Bronchial epithelial cell (primary cell): ENCODE measurements at regions not wholly inside any gene's neighbourhood (a gene's known extent, or its start where the extent isn't known, plus 50 kb on each side); places are given as distances from the start of the nearest gene placed in this dataset.

Source experiments
- DNase-seq: peaks from one replicate; pipeline ENCODE4 v3.0.0-alpha.2; 2010; ENCODE audit warnings: low read depth
- FAIRE-seq: peaks from 2 replicates; lab custom pipeline; 2011; peaks lifted over from hg19 to GRCh38; lab: Jason Lieb, UNC
- H3K27me3 ChIP-seq: 2 replicates; pipeline ENCODE4 v1.5.1; 2011; ENCODE audit warnings: low read length; ENCODE audit not compliant: control insufficient read depth, insufficient read depth
- H3K36me3 ChIP-seq: 2 replicates; pipeline ENCODE4 v1.5.1; 2011; ENCODE audit warnings: low read length; ENCODE audit not compliant: control insufficient read depth, insufficient read depth
- H3K4me3 ChIP-seq: 2 replicates; pipeline ENCODE4 v1.5.1; 2011; ENCODE audit warnings: mild to moderate bottlenecking, low read depth, low read length, control low read depth
- TF ChIP-seq, protein P1 (sequence below): IDR thresholded peaks from 2 replicates; pipeline ENCODE4 v1.5.1; 2011; ENCODE audit warnings: mild to moderate bottlenecking, moderate library complexity, low read length, control low read depth, inconsistent platforms; ENCODE audit not compliant: insufficient read depth, severe bottlenecking

DNA sequence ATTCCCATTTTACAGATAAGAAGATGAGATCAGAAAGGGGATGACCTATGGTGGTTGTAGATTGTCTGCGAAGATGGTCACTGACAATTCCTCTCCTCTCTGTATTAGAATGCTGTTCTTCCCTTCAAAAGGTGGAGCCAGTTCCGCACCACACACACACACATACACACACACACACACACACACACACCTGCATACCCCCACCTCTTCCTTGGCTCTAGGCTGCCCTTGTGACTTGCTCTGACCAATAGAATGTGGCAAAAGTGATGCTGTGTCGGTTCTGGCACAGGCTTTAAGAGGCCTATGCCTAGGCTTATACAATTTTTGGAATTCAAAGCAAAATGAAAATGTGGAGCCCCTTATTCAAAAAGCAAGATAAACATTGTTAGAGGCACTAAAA is 88.0 kb downstream of the ZFP36L2 start:
- Histone ChIP-seq H3K27me3 (no peaks in the 10 kb centered on the region), H3K4me3 (no peak overlapping the region), H3K36me3 (no peaks in the 10 kb centered on the region)
- no peak for DNase-seq
- TF ChIP-seq, protein P1, sequence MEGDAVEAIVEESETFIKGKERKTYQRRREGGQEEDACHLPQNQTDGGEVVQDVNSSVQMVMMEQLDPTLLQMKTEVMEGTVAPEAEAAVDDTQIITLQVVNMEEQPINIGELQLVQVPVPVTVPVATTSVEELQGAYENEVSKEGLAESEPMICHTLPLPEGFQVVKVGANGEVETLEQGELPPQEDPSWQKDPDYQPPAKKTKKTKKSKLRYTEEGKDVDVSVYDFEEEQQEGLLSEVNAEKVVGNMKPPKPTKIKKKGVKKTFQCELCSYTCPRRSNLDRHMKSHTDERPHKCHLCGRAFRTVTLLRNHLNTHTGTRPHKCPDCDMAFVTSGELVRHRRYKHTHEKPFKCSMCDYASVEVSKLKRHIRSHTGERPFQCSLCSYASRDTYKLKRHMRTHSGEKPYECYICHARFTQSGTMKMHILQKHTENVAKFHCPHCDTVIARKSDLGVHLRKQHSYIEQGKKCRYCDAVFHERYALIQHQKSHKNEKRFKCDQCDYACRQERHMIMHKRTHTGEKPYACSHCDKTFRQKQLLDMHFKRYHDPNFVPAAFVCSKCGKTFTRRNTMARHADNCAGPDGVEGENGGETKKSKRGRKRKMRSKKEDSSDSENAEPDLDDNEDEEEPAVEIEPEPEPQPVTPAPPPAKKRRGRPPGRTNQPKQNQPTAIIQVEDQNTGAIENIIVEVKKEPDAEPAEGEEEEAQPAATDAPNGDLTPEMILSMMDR = no peak
- no peak for FAIRE-seq

DNA sequence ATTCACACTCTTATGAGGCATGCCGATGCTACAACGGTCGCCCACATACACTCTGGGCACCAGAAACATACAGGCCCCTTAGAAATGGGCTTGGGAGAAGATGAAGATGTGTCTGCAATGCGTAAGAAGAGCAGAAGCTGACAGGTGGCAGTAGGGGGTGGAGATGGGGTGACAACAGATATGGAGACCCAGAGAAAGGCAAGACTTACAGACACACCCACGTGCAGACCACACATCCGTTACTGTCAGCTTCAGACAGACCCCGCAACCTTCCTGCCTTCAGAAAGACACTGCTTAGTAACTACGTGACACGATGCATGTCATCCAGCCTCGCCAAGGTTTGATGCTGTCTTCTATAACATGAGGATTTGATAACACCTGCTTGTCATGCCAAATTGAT is 89.5 kb downstream of the ZFP36L2 start:
- DNase-seq = no peak
- TF ChIP-seq, protein P1 = no peak
- Histone ChIP-seq H3K36me3 (no peaks in the 10 kb centered on the region), H3K27me3 (no peaks in the 10 kb centered on the region), H3K4me3 (no peak overlapping the region)
- no peak for FAIRE-seq

DNA sequence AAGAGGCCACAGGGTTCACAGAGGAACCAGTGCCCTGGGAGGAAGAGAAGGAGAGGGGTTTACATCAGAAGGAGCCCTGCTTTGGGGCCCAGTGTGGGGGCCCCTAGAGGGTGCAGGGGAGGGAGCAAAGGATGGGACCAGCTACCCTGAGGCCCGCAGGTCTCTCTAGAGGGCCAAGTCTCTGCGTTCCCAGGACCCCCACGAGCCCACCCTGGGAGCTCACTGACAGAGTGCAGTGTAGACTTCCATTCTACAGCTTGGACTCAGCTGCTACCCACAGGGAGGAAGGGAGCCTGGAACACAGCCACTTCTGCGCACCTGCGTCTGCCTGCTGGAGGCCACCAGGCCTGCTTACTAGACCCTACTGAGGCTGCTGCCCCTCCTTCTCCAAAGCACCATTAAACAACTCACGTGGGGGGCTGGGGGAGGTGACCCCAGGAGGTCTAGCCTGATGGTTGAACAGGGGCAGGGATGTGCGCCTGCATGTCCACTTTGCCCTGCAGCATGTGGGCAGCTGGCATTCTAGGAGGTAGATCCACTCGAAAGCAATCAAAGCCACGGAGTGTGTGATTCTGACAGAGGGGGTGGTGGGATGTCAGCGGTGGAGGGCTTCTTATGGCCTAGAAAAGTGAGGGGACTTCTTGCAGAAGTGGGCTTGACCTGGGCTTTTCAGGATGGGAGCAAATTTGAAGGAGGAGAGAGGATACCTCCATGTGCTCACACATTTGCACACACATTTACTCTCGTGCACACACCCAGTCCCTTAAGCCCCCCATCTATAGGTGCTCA is 90.2 kb downstream of the ZFP36L2 start:
- FAIRE-seq = no peak
- TF ChIP-seq, protein P1 = no peak
- no peak for DNase-seq
- H3K4me3 ChIP-seq = no peak overlapping the region
- H3K36me3 ChIP-seq = no peaks in the 10 kb centered on the region
- no peaks in the 10 kb centered on the region for H3K27me3 ChIP-seq

DNA sequence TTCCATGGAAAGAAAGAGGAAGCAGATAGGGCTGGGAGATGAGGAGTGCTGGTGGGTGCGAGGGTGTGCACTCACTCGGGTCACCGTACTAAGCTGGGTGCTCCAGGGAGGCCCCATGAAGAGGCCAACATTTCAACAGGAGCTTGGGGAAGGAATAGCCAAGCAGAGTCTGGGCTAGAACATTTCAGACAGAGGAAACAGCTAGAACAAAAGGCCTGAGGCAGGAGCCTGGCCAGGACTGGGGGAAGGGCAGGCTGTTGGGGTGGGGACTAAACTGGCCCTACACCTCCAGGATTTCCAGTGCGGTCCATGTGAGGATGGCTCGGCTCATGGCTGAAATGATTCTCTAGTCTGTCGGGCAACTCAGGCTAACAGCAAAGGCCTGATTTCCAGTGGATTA is 90.8 kb downstream of the ZFP36L2 start:
- TF ChIP-seq, protein P1 = no peak
- no peaks in the 10 kb centered on the region for H3K36me3 ChIP-seq
- FAIRE-seq (no peak), DNase-seq (no peak)
- H3K27me3 ChIP-seq = no peaks in the 10 kb centered on the region
- H3K4me3 ChIP-seq = no peak overlapping the region

DNA sequence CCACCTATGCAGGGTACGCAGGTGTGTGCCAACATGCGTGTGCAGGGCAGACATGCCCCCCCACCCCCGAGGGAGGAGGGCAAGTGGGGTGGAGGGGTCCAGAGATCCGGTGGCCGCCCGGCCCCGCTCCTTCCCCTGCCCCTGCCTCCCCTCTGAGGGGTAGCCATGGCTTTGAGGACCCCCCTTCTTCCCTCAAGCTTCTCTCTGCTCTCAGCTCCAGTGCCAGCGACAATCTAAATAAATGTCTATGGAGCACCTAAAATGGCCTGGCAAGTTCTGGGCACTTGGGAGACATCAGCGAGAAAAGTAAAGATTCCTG is 91.9 kb downstream of the ZFP36L2 start:
- no peak for FAIRE-seq

More for the DNA sequence above, 91.9 kb downstream of the ZFP36L2 start:
- H3K36me3 ChIP-seq = no peaks in the 10 kb centered on the region
- TF ChIP-seq, protein P1 = no peak
- H3K4me3 ChIP-seq = no peak overlapping the region
- no peaks in the 10 kb centered on the region for H3K27me3 ChIP-seq
- no peak for DNase-seq
